ENCODE measurements at regions not wholly inside any gene's neighbourhood (a gene's known extent, or its start where the extent isn't known, plus 50 kb on each side); places are given as distances from the start of the nearest gene placed in this dataset.
"Not testable (repeated sequence)": the region's sequence is repeated elsewhere in the genome, so short reads cannot be mapped to it uniquely, and the experiment has no call there.

- intact Hi-C loops (cut with DNase I) = no loop called here
- Histone ChIP-seq H3K9me3 (no peaks in the 10 kb centered on the region), H3K27ac (no peak overlapping the region), H3K4me3 (replicated peaks in 1 of 3) (no peak overlapping the region), H3K27me3 (no peaks in the 10 kb centered on the region), H3K4me1 (no peaks in the 10 kb centered on the region), H3K36me3 (no peaks in the 10 kb centered on the region)
- TF ChIP-seq POLR2A (IDR thresholded peaks at IDR 0.05) = no peak
- no peak for TF ChIP-seq CTCF (IDR thresholded peaks at IDR 0.05)
- DNase-seq = no peak
- 59 to 60% methylated on average over 2 of the region's 2 CpGs for WGBS, 2 donors
Observed at GRCh38 chr2:166727095-166727494, 161.2 kb upstream of the XIRP2 start.

GRCh38 chr2:166725927-166726924, 162.1 kb upstream of the XIRP2 start:
- DNase-seq = no peak
- TF ChIP-seq POLR2A (IDR thresholded peaks at IDR 0.05) = no peak
- no peak for TF ChIP-seq CTCF (IDR thresholded peaks at IDR 0.05)
- H3K9me3 ChIP-seq = no peaks in the 10 kb centered on the region
- intact Hi-C loops (cut with DNase I) = no loop called here
- 62 to 82% methylated on average over 2 of the region's 2 CpGs for WGBS, 2 donors
- H3K4me3 ChIP-seq (replicated peaks in 1 of 3) = no peak overlapping the region
- H3K4me1 ChIP-seq = no peaks in the 10 kb centered on the region
- H3K27me3 ChIP-seq = no peaks in the 10 kb centered on the region
- H3K36me3 ChIP-seq = no peaks in the 10 kb centered on the region
- H3K27ac ChIP-seq = no peak overlapping the region

- H3K4me1 ChIP-seq = no peaks in the 10 kb centered on the region
- intact Hi-C loops (cut with DNase I) = no loop called here
- H3K27ac ChIP-seq = no peak overlapping the region
- TF ChIP-seq POLR2A (IDR thresholded peaks at IDR 0.05) (no peak), CTCF (IDR thresholded peaks at IDR 0.05) (no peak)
- H3K36me3 ChIP-seq = no peaks in the 10 kb centered on the region
- no peak for DNase-seq
- H3K27me3 ChIP-seq = no peaks in the 10 kb centered on the region
- no peaks in the 10 kb centered on the region for H3K9me3 ChIP-seq
- H3K4me3 ChIP-seq (replicated peaks in 1 of 3) = no peak overlapping the region
Observed at GRCh38 chr2:166716968-166717367, 171.3 kb upstream of the XIRP2 start.

- no peak overlapping the region for H3K4me3 ChIP-seq (replicated peaks in 1 of 3)
- no peaks in the 10 kb centered on the region for H3K36me3 ChIP-seq
- H3K4me1 ChIP-seq = no peaks in the 10 kb centered on the region
- 86% methylated on average over 2 of the region's 2 CpGs for WGBS, 2 donors
- H3K27ac ChIP-seq = no peak overlapping the region
- DNase-seq = no peak
- H3K27me3 ChIP-seq = no peaks in the 10 kb centered on the region
- intact Hi-C loops (cut with DNase I) = no loop called here
- TF ChIP-seq POLR2A (IDR thresholded peaks at IDR 0.05) (no peak), CTCF (IDR thresholded peaks at IDR 0.05) (no peak)
- no peaks in the 10 kb centered on the region for H3K9me3 ChIP-seq
Observed at GRCh38 chr2:166700079-166700478, 188.2 kb upstream of the XIRP2 start.

GRCh38 chr2:166695154-166695553, 193.1 kb upstream of the XIRP2 start:
- Histone ChIP-seq H3K27ac (no peak overlapping the region), H3K4me3 (replicated peaks in 1 of 3) (no peak overlapping the region), H3K36me3 (no peaks in the 10 kb centered on the region), H3K4me1 (no peaks in the 10 kb centered on the region), H3K27me3 (no peaks in the 10 kb centered on the region), H3K9me3 (no peaks in the 10 kb centered on the region)
- no peak for DNase-seq
- TF ChIP-seq POLR2A (IDR thresholded peaks at IDR 0.05) = no peak
- no peak for TF ChIP-seq CTCF (IDR thresholded peaks at IDR 0.05)
- WGBS, 2 donors = 62 to 83% methylated on average over 1 of the region's 1 CpG
- intact Hi-C loops (cut with DNase I) = no loop called here

GRCh38 chr2:166686057-166686456, 192.0 kb upstream of the SCN7A start:
- H3K36me3 ChIP-seq; H3K27ac ChIP-seq; H3K4me3 ChIP-seq (replicated peaks in 1 of 3); H3K9me3 ChIP-seq; H3K27me3 ChIP-seq; intact Hi-C loops (cut with DNase I); H3K4me1 ChIP-seq; DNase-seq: not testable (repeated sequence)
- 56 to 88% methylated on average over 3 to 4 of the region's 4 CpGs for WGBS, 2 donors
